ENCODE measurements at regions not wholly inside any gene's neighbourhood (a gene's known extent, or its start where the extent isn't known, plus 50 kb on each side); places are given as distances from the start of the nearest gene placed in this dataset.

DNA sequence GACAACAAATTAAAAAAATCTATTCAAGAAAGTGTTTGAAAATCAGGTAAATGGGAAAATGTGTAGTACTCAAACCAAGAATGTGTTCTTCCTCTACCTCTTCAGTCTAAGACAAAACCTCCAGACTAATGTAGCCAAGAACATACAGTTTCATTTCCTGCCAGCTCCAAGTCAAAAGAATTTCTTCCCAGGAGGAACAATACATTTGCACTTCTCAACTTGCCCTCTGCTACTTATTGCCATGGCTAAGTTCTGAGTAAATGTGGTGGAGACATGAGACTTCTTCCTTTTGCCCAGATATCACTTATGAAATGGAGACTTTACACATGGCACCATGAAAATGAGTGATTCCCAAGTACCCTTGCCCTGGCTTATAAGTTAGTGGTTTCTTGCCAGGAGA lies 2112.2 kb upstream of the C9orf72 start:
- TF ChIP-seq EZH2 (optimal IDR thresholded peaks at IDR 0.05; ENCODE audit: low read depth, low read length) (no peak), EZH2phosphoT487 (IDR thresholded peaks at IDR 0.05; ENCODE audit: low read length) (no peak)
- TF ChIP-seq, protein P1, sequence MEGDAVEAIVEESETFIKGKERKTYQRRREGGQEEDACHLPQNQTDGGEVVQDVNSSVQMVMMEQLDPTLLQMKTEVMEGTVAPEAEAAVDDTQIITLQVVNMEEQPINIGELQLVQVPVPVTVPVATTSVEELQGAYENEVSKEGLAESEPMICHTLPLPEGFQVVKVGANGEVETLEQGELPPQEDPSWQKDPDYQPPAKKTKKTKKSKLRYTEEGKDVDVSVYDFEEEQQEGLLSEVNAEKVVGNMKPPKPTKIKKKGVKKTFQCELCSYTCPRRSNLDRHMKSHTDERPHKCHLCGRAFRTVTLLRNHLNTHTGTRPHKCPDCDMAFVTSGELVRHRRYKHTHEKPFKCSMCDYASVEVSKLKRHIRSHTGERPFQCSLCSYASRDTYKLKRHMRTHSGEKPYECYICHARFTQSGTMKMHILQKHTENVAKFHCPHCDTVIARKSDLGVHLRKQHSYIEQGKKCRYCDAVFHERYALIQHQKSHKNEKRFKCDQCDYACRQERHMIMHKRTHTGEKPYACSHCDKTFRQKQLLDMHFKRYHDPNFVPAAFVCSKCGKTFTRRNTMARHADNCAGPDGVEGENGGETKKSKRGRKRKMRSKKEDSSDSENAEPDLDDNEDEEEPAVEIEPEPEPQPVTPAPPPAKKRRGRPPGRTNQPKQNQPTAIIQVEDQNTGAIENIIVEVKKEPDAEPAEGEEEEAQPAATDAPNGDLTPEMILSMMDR (IDR thresholded peaks at IDR 0.05; ENCODE audit: low read length) = no peak
